Karpas-422 (cell line): ENCODE measurements at regions not wholly inside any gene's neighbourhood (a gene's known extent, or its start where the extent isn't known, plus 50 kb on each side); places are given as distances from the start of the nearest gene placed in this dataset.
"Not testable (repeated sequence)": the region's sequence is repeated elsewhere in the genome, so short reads cannot be mapped to it uniquely, and the experiment has no call there.

Source experiments
- DNase-seq: peaks from one replicate; pipeline ENCODE4 v3.0.0-alpha.2; 2015
- H2AFZ ChIP-seq: fragments of 200-600 bp; sonication (generic); 2 replicates; pipeline ENCODE4 v1.6.1; 2014; ENCODE audit warnings: antibody characterized with exemption, low read length, mixed read lengths
- H3K27ac ChIP-seq: fragments of 200-600 bp; sonication (generic); 2 replicates; pipeline ENCODE4 v1.5.1; 2014; ENCODE audit warnings: mild to moderate bottlenecking, low read length, moderate library complexity
- H3K27me3 ChIP-seq: fragments of 200-600 bp; sonication (generic); 2 replicates; pipeline ENCODE4 v1.6.1; 2014; ENCODE audit warnings: low read length, mixed read lengths
- H3K36me3 ChIP-seq: fragments of 200-600 bp; sonication (generic); 2 replicates; pipeline ENCODE4 v1.6.1; 2014; ENCODE audit warnings: low read length, mixed read lengths; ENCODE audit not compliant: insufficient read depth
- H3K4me1 ChIP-seq: fragments of 200-600 bp; sonication (generic); 2 replicates; pipeline ENCODE4 v1.6.1; 2014; ENCODE audit warnings: mild to moderate bottlenecking, low read length, mixed read lengths
- H3K4me2 ChIP-seq: fragments of 200-600 bp; sonication (generic); 2 replicates; pipeline ENCODE4 v1.6.1; 2014; ENCODE audit warnings: low read length, low read depth, mild to moderate bottlenecking; ENCODE audit not compliant: poor library complexity, severe bottlenecking
- H3K4me3 ChIP-seq: fragments of 200-600 bp; sonication (generic); 2 replicates; pipeline ENCODE4 v1.5.1; 2014; ENCODE audit warnings: mild to moderate bottlenecking, antibody characterized with exemption, low read length, mixed read lengths
- H3K79me2 ChIP-seq: fragments of 200-600 bp; sonication (generic); 2 replicates; pipeline ENCODE4 v1.6.1; 2014; ENCODE audit warnings: mild to moderate bottlenecking, low read length, mixed read lengths
- H3K9ac ChIP-seq: fragments of 200-600 bp; sonication (generic); 2 replicates; pipeline ENCODE4 v1.6.0; 2014; ENCODE audit warnings: low read length
- H3K9me2 ChIP-seq: fragments of 200-600 bp; sonication (generic), shearing (Covaris generic); replicated peaks from 2 replicates; pipeline ENCODE4 v1.6.0; 2014; ENCODE audit warnings: mild to moderate bottlenecking, low read length, moderate library complexity; ENCODE audit not compliant: insufficient read depth
- H3K9me3 ChIP-seq: fragments of 300-700, 200-600 bp; sonication (generic); 2 replicates; pipeline ENCODE4 v1.6.1; 2014; ENCODE audit warnings: low read length, mixed read lengths
- H4K20me1 ChIP-seq: fragments of 200-600 bp; sonication (generic); 2 replicates; pipeline ENCODE4 v1.6.1; 2014; ENCODE audit warnings: mild to moderate bottlenecking, antibody characterized with exemption, low read length, low read depth; ENCODE audit not compliant: insufficient read depth

DNA sequence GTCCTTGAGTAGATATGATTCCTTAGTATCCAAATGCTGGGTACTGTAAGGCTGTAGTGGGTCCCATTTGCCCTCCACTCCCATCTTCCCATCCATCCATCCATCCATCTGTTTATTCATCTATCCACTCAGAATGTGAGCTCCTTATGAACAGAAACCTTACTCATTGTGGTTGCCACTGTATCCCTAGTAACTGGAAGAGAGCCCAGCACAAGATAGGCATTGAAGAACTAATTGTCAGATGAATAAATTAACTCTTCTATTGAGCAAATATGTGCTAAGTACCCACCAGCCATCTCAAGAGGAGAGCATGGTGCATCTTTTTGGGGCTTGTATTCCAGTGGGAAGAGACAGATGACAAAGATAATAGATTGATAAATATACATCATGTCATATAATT, 86.4 kb upstream of the SEZ6L start:
- no peaks in the 10 kb centered on the region for H3K36me3 ChIP-seq
- no peak overlapping the region for H3K9ac ChIP-seq
- no peak overlapping the region for H2AFZ ChIP-seq
- no peaks in the 10 kb centered on the region for H3K9me2 ChIP-seq
- H3K9me3 ChIP-seq = no peaks in the 10 kb centered on the region
- H3K4me2 ChIP-seq = no peak overlapping the region
- no peak overlapping the region for H3K27ac ChIP-seq
- no peak for DNase-seq
- no peaks in the 10 kb centered on the region for H3K79me2 ChIP-seq
- 0 out of 2 replicates have a peak, but pooled peaks cover 4% of the 10 kb centered on the region for H4K20me1 ChIP-seq
- no peaks in the 10 kb centered on the region for H3K27me3 ChIP-seq
- H3K4me3 ChIP-seq = no peak overlapping the region
- no peaks in the 10 kb centered on the region for H3K4me1 ChIP-seq

DNA sequence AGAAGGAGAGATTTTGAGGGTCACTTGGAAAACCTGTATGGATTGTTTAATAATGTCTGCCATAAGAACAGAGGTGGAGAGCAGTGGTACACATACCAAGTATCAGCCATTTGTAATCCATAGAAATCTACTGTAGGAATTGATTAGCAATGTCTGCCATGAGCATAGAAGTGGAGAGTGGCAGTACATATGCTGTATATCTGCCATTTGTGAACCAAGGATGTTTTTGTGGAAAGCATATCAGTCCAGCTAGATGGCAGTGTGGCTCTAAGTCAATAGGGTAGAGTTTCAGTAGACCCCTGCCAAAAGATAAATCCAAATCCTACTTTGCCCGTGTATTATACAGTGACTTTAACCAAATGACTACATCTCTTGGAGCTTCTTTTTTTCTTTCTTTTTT, 82.9 kb upstream of the SEZ6L start:
- Histone ChIP-seq H4K20me1 (no peaks in the 10 kb centered on the region), H3K9ac (no peak overlapping the region), H3K4me3 (no peak overlapping the region), H2AFZ (no peak overlapping the region), H3K36me3 (no peaks in the 10 kb centered on the region), H3K27ac (no peak overlapping the region), H3K9me3 (no peaks in the 10 kb centered on the region), H3K79me2 (no peaks in the 10 kb centered on the region), H3K4me1 (no peaks in the 10 kb centered on the region), H3K27me3 (0 out of 2 replicates have a peak, but pooled peaks cover under 1% of the 10 kb centered on the region), H3K4me2 (no peak overlapping the region), H3K9me2 (no peaks in the 10 kb centered on the region)
- peak; percentile 56 for DNase-seq

DNA sequence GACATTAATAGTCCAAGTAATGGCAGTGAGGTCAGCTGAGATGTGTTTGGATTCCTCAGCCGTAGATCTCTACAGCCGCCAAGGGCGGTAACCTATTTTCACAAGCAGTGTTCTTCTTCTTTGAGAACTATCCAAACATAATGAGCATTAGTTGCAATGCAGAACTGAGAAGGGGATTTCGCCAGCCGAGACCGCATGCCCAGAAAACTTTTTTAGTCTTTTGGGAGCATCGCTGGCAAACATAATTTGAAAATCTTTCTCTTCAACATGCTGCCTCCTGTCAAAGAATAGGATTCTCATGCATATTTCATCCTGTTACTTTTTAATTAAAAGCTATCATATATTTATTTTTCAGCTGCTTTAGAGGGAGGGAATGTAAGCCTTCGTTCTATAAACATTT, 81.4 kb upstream of the SEZ6L start:
- no peaks in the 10 kb centered on the region for H4K20me1 ChIP-seq

DNA sequence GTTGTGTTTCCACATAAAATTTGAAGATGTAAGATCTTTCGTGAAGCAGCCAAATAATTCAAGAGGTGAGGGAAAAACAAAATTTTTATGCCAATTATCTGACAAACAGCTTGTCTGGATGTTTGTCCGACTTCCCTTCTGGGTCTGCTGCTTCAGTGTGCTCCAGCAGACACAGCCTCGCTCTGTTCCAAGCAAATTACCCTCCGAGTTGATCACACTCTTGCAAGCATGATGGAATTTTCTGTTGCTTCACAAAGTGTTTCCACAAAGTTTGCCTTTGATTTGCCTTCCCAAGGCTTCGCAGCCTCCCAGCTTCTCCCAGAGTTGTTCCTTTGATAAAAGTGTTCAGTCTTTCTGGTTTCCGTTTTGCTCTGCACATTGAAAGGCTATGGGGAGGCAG, 78.4 kb upstream of the SEZ6L start:
- H3K4me3 ChIP-seq = no peak overlapping the region
- no peaks in the 10 kb centered on the region for H3K79me2 ChIP-seq
- H3K9me3 ChIP-seq = no peaks in the 10 kb centered on the region
- H3K27me3 ChIP-seq = 0 out of 2 replicates have a peak, but pooled peaks cover 3% of the 10 kb centered on the region
- no peak overlapping the region for H3K9ac ChIP-seq
- H3K36me3 ChIP-seq = no peaks in the 10 kb centered on the region
- H2AFZ ChIP-seq = no peak overlapping the region
- no peak for DNase-seq
- H4K20me1 ChIP-seq = no peaks in the 10 kb centered on the region
- no peak overlapping the region for H3K27ac ChIP-seq
- no peak overlapping the region for H3K4me2 ChIP-seq
- no peaks in the 10 kb centered on the region for H3K4me1 ChIP-seq
- H3K9me2 ChIP-seq = no peaks in the 10 kb centered on the region

More for the DNA sequence above, 81.4 kb upstream of the SEZ6L start:
- Histone ChIP-seq H2AFZ (no peak overlapping the region), H3K79me2 (no peaks in the 10 kb centered on the region), H3K4me2 (no peak overlapping the region), H3K27ac (no peak overlapping the region), H3K9ac (no peak overlapping the region), H3K4me1 (no peaks in the 10 kb centered on the region), H3K36me3 (no peaks in the 10 kb centered on the region), H3K27me3 (0 out of 2 replicates have a peak, but pooled peaks cover 3% of the 10 kb centered on the region), H3K9me3 (no peaks in the 10 kb centered on the region), H3K4me3 (no peak overlapping the region), H3K9me2 (no peaks in the 10 kb centered on the region)
- DNase-seq = no peak

DNA sequence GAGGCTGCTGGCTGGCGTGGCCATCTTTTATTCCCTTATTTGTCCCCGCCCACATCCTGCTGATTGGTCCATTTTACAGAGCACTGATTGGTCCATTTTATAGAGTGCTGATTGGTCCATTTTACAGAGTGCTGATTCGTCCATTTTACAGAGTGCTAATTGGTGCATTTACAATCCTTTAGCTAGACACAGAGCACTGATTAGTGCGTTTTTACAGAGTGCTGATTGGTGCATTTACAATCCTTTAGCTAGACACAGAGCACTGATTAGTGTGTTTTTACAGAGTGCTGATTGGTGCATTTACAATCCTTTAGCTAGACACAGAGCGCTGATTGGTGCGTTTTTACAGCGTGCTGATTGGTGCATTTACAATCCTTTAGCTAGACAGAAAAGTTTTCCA, 74.8 kb upstream of the SEZ6L start:
- H3K4me2 ChIP-seq, H3K27me3 ChIP-seq, H3K27ac ChIP-seq, H3K9me3 ChIP-seq, H4K20me1 ChIP-seq, H3K36me3 ChIP-seq, H3K79me2 ChIP-seq, H3K4me3 ChIP-seq, H3K9me2 ChIP-seq, H3K9ac ChIP-seq, H3K4me1 ChIP-seq, H2AFZ ChIP-seq, DNase-seq: not testable (repeated sequence)

DNA sequence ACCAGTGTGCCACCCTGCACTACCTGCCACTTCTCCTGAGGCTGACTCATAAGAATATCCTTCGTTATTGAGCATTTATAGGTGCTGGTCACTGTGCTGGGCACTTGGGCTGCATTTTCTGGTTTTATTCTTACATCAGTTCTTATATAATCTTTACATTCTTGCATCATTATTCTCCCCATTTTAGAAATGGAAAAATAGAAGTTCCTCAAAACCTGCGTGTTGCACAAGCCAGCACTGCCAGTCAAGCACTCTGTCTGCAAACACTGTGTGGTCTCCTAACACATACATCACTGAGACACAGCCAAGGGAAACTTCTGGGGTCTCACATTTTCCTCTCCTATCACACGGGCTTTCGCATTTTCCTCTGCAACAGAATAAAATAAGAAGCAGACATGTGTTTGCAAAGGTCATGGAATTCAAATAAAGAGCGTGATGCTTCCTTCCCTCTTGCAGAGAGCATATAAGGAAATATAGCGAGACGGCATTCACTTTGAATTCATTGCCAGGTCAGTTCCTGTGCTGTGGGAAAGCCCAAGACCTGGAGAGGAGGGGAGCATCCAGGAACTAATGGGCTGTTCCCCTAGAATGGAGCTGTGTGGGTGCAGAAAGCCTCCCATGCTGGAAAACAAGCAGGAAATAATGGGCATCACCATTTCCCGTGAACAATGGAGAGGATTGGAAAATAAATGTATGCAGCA, 73.9 kb upstream of the SEZ6L start:
- no peak for DNase-seq
- H3K9me3 ChIP-seq = no peaks in the 10 kb centered on the region
- no peak overlapping the region for H3K27ac ChIP-seq
- H3K9ac ChIP-seq = no peak overlapping the region
- no peak overlapping the region for H3K4me2 ChIP-seq
- no peaks in the 10 kb centered on the region for H3K79me2 ChIP-seq
- H4K20me1 ChIP-seq = no peaks in the 10 kb centered on the region
- H3K27me3 ChIP-seq = peaks cover 8% of the 10 kb centered on the region; the same call in 1 of the 2 replicates
- H3K9me2 ChIP-seq = no peaks in the 10 kb centered on the region
- H3K4me1 ChIP-seq = no peaks in the 10 kb centered on the region
- no peak overlapping the region for H3K4me3 ChIP-seq
- H3K36me3 ChIP-seq = no peaks in the 10 kb centered on the region
- no peak overlapping the region for H2AFZ ChIP-seq

DNA sequence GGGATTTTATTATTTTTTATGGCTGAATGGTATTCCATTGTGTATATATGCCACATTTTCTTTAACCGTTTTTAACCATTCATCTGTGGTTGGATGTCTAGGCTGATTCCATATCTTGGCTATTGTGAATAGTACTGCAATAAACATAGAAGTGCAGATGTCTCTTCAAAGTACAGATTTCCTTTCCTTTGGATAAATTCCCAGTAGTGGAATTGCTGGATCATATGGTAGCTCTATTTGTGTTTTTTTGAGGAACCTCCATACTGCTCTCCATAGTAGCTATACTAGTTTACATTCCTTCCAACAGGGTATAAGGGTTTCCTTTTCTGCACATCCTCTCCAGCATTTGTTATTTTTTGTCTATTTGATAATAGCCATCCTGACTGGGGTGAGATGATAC, 71.9 kb upstream of the SEZ6L start:
- Histone ChIP-seq H3K9ac (no peak overlapping the region), H4K20me1 (no peaks in the 10 kb centered on the region), H3K27ac (no peak overlapping the region), H3K9me3 (no peaks in the 10 kb centered on the region), H3K4me2 (no peak overlapping the region), H3K9me2 (no peaks in the 10 kb centered on the region), H3K4me1 (no peaks in the 10 kb centered on the region), H3K4me3 (no peak overlapping the region), H3K27me3 (peaks cover 5% of the 10 kb centered on the region; the same call in 1 of the 2 replicates), H3K79me2 (no peaks in the 10 kb centered on the region), H3K36me3 (no peaks in the 10 kb centered on the region), H2AFZ (no peak overlapping the region)
- DNase-seq = no peak

DNA sequence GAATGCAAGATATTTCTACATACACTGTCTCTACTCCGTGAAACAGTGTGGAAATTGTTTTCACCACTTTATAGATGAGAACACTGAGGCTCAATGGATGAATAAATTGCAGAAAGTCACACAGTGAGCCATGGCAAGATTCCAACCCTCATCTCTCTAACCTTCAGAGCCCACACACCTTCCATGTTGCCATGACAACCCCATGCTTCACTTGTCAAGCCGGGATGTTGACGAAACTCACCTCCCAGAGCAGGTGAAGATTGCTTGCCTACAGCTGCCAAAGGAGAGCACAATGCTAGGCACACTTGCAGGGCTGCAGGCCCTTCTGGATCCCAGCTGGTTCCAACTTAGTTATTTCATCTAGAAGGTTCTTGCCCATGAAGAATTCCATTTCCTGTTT, 71.4 kb upstream of the SEZ6L start:
- H2AFZ ChIP-seq = no peak overlapping the region
- no peak overlapping the region for H3K4me2 ChIP-seq
- H3K4me3 ChIP-seq = no peak overlapping the region
- H3K27ac ChIP-seq = no peak overlapping the region
- H3K27me3 ChIP-seq = peaks cover 5% of the 10 kb centered on the region; the same call in 1 of the 2 replicates
- no peaks in the 10 kb centered on the region for H3K9me3 ChIP-seq
- no peaks in the 10 kb centered on the region for H3K36me3 ChIP-seq
- no peaks in the 10 kb centered on the region for H3K9me2 ChIP-seq
- H3K79me2 ChIP-seq = no peaks in the 10 kb centered on the region
- no peaks in the 10 kb centered on the region for H3K4me1 ChIP-seq
- no peak overlapping the region for H3K9ac ChIP-seq
- DNase-seq = no peak
- H4K20me1 ChIP-seq = no peaks in the 10 kb centered on the region
